GM21390 (cell line): ENCODE measurements at regions not wholly inside any gene's neighbourhood (a gene's known extent, or its start where the extent isn't known, plus 50 kb on each side); places are given as distances from the start of the nearest gene placed in this dataset.

Source experiments
- ATAC-seq: cut with Tn5 transposase; IDR thresholded peaks from one replicate; pipeline ENCODE4 v1.9.1; 2021; ENCODE audit not compliant: unreplicated experiment

- ATAC-seq = no peak
Observed at GRCh38 chr5:62001640-62002039, 304.4 kb upstream of the KIF2A start.

- no peak for ATAC-seq
Observed at GRCh38 chr5:62002436-62002835, 303.6 kb upstream of the KIF2A start.

DNA sequence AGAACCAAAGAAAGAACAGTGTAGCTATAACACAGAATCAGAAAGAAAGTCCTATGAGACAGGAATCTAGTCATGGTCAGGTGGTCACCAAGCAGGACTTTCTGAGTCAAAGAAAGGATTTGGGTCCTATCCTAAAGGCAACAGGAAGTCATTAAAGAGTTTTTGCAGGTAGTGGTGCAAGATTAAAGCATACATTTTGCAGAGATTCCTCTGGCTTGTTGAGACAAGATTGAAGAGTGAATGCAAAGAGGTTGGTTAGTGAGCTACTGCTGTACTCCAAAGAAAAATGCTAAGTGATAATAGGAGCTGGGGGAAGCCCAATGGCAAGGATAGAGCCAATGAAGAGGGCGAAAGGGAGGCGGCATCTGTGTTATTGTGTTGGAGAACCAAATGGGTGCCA, 300.5 kb upstream of the KIF2A start:
- ATAC-seq = no peak

DNA sequence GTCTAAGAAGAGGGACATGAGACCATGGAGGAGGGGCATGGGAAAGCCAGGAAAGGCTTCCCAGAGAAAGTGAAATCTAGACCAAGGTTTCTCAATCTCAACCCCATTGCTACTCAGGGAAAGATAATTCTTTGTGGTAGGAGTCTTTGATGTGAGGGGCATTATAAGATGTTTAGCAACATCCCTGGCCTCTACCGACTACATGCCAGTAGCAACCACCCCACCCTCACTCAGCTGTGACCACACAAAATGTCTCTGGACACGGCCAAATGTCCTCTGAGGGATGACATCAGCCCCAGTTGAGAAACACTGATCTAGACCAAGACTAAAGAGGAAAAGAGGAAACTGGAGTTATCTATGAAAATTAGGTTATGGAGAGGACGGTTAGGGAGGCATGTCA, 298.5 kb upstream of the KIF2A start:
- ATAC-seq = no peak

- no peak for ATAC-seq
Observed at GRCh38 chr5:62011089-62011664, 294.8 kb upstream of the KIF2A start.

DNA sequence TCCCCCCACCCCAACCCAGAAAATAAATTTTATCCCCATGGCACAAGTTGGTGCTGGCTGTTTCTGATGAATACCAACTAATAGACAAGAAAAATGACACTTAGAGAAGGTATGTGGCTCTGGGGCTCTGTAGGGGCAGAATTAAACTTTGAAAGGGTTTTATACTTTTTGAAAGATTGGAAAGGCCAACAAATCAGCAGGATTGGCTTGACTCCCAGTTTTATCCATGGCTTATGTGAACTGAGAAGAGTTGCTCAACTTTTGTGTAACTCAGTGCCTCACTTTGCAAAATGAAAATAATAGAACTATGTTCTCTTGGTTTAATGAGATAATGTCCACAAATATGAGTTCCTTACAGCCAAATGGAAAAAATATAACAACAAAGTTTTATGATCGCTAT, 288.9 kb upstream of the KIF2A start:
- ATAC-seq = no peak

GRCh38 chr5:62029303-62029702, 276.7 kb upstream of the KIF2A start:
- ATAC-seq = no peak

- no peak for ATAC-seq
Observed at GRCh38 chr5:62030326-62030725, 275.7 kb upstream of the KIF2A start.

GRCh38 chr5:62038024-62038423, 268.0 kb upstream of the KIF2A start:
- no peak for ATAC-seq

GRCh38 chr5:62041156-62041756, 264.8 kb upstream of the KIF2A start:
- no peak for ATAC-seq

DNA sequence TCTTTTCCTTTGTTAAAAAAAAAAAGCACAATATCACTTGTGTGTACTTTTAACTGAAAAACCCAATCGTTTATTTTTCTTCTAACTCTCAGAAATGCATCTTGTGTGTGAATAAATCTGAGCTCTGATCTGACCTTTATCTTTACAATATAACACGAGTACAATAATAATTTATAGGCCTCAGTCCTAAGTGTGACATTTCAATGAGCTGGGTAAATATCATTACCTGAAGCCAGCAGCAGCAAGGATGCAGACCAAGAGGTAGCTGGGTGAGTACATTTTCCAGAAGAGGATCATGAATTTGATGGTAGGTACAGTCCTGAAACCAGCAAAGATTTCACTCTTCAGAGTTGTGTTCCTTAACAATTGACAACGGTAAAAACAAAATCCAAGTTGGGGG, 264.0 kb upstream of the KIF2A start:
- ATAC-seq = no peak

DNA sequence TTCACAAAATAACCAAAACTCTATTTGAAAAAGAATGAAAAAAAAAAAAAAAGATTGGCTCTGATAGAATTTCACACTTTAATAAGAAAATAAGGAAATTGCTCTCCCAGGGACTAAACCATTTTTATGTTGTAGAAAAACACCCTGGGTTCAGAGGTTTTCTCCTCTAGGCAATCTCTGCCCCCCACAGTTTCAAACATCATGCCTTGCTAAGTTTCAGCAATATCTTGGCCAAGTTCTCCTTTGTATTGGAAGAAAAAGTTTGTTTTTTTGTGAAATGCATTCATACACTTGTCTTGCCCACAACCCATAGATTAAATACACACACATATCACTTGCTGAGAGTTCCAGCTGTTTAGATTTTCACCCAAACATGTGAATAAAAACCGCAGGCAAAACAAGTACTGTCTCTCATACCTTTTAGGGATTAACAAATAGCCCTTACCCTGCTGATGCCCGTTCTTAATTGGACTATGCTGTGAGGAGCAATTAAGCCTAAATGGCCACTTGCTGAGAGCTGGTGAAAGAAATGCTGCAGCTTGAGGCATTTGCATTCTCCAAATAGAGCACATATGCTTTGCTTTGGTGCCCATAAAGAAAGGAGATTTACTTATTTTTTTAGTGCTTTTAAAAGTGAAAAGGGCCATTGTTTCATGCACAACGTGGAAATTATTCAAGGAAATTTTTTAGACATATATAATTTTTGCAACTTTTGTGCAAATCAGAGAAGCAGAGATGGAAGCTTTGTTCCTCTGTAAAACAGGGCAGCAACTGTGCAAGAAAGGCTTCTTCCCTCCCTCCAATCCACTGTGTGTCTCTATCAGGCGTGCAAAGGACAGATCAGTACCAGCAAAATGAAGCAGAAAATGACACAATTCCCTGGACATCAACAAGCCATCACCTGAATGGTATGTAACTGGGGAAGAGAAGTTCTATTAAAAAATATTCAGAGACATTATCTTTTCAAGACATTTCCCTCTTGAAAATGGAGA, 262.4 kb upstream of the KIF2A start:
- ATAC-seq = no peak

DNA sequence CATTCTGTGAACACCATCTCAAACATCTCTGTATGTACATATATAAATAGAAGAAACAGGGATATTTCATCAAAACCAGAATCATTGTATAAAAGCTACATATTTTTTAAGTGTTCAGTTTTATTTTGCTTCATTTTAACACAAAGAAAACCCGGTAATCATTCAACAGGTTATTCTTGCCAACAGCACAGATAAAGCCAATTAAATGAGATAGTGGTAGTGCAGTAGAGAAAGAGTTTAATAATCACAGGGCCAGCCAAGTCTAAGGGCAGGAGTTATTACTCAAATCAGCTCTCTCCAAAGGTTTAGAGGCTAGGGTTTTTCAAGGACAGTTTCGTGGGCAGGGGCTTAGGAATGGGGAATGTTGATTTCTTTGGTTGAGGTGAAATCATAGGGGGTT, 261.0 kb upstream of the KIF2A start:
- ATAC-seq = no peak

GRCh38 chr5:62046191-62046590, 259.8 kb upstream of the KIF2A start:
- ATAC-seq = no peak

DNA sequence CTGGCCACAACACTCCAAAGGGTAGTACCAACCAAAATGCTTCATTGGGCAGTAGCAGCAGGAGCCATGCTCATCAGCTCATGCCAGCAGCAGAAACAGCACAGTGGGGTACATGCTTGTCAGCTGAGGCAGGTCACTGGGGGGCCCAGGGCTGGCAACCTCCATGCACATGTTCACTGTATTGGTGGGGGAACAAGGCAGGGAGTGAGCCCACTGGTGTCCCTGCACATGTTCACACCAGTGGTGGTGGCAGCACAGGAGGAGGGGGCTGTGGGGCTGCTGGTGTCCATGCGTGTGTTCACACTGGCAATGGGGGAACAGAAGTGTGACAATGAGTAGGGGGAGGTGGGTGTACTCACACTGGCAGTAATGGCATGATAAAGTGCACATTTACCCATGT, 254.3 kb upstream of the KIF2A start:
- ATAC-seq = no peak

GRCh38 chr5:62059960-62060359, 246.0 kb upstream of the KIF2A start:
- no peak for ATAC-seq

GRCh38 chr5:62065050-62065449, 241.0 kb upstream of the KIF2A start:
- ATAC-seq = no peak

- no peak for ATAC-seq
Observed at GRCh38 chr5:62066761-62067277, 239.2 kb upstream of the KIF2A start.

DNA sequence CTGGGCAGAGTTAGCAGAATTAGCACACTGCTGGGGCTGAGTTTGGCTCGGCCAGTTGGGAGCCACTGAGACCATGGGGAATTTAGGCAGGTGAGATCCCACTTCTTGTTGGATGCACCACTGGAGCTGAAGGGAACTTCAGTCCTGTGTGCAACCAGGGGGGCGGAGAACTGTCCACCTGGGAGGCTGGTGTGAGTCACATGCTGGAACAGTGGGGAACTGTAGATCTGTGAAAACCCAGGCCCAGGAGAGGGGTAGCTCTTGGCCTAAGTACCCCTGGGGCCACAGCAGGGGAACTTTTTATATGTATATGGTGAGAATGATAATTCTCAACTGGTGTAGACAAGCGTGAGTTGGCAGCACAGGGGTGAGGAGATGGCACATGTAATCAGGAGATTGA, 237.5 kb upstream of the KIF2A start:
- ATAC-seq = no peak

DNA sequence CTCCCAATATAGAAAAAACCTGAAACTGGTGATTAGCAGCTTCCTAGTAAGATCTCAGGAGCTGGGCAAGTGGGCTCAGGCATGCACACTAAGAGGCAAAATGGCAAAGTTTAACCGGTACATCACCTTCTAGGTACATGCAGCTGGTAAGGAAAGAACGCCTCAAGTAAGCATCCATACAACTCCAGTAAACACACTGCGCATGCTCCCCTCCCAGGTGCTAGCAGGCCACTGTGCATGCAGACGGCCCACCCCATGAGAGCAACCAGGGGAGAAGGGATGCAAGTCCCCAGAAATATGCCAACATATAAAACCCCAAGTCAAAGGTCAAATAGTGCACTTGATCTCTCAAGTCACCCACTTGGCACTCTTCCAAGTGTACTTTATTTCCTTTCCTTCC, 228.6 kb upstream of the KIF2A start:
- ATAC-seq = no peak

- no peak for ATAC-seq
Observed at GRCh38 chr5:62077823-62078550, 228.0 kb upstream of the KIF2A start.
